ENCODE measurements at regions not wholly inside any gene's neighbourhood (a gene's known extent, or its start where the extent isn't known, plus 50 kb on each side); places are given as distances from the start of the nearest gene placed in this dataset.

GRCh38 chr16:65309354-65309753, 187.5 kb upstream of the CDH11 start:
- H3K4me3 ChIP-seq = no peak overlapping the region
- no peak for DNase-seq (ENCODE audit: low spot score in 2 of 2)
- TF ChIP-seq CTCF (IDR thresholded peaks at IDR 0.05) (no peak), EP300 (IDR thresholded peaks at IDR 0.05) (no peak), POLR2AphosphoS5 (IDR thresholded peaks at IDR 0.05) (no peak)
- no peaks in the 10 kb centered on the region for H3K36me3 ChIP-seq
- 43% methylated on average over 4 of the region's 4 CpGs for WGBS
- H3K4me1 ChIP-seq = no peaks in the 10 kb centered on the region
- no peaks in the 10 kb centered on the region for H3K27me3 ChIP-seq
- no peaks in the 10 kb centered on the region for H3K9me3 ChIP-seq
- no peak overlapping the region for H3K27ac ChIP-seq

GRCh38 chr16:65308506-65308905, 186.6 kb upstream of the CDH11 start:
- Histone ChIP-seq H3K9me3 (no peaks in the 10 kb centered on the region), H3K4me3 (no peak overlapping the region), H3K27me3 (no peaks in the 10 kb centered on the region), H3K27ac (no peak overlapping the region), H3K36me3 (no peaks in the 10 kb centered on the region), H3K4me1 (no peaks in the 10 kb centered on the region)
- DNase-seq (ENCODE audit: low spot score in 2 of 2) = no peak
- TF ChIP-seq CTCF (IDR thresholded peaks at IDR 0.05) (no peak), POLR2AphosphoS5 (IDR thresholded peaks at IDR 0.05) (no peak), EP300 (IDR thresholded peaks at IDR 0.05) (no peak)
- 90% methylated on average over 2 of the region's 2 CpGs for WGBS

GRCh38 chr16:65307286-65307685, 185.4 kb upstream of the CDH11 start:
- DNase-seq (ENCODE audit: low spot score in 2 of 2) = no peak
- TF ChIP-seq POLR2AphosphoS5 (IDR thresholded peaks at IDR 0.05) = no peak
- Histone ChIP-seq H3K9me3 (no peaks in the 10 kb centered on the region), H3K27me3 (no peaks in the 10 kb centered on the region), H3K4me1 (no peaks in the 10 kb centered on the region), H3K4me3 (no peak overlapping the region), H3K36me3 (no peaks in the 10 kb centered on the region), H3K27ac (no peak overlapping the region)
- 71% methylated on average over 5 of the region's 5 CpGs for WGBS

GRCh38 chr16:65306722-65307121, 184.9 kb upstream of the CDH11 start:
- no peak overlapping the region for H3K4me3 ChIP-seq
- no peak for TF ChIP-seq EP300 (IDR thresholded peaks at IDR 0.05)
- no peak for TF ChIP-seq CTCF (IDR thresholded peaks at IDR 0.05)
- TF ChIP-seq POLR2A (IDR thresholded peaks at IDR 0.05) = no peak
- TF ChIP-seq POLR2AphosphoS5 (IDR thresholded peaks at IDR 0.05) = no peak
- no peaks in the 10 kb centered on the region for H3K36me3 ChIP-seq
- H3K27ac ChIP-seq = no peak overlapping the region
- 50% methylated on average over 2 of the region's 2 CpGs for WGBS
- H3K9me3 ChIP-seq = no peaks in the 10 kb centered on the region
- no peaks in the 10 kb centered on the region for H3K27me3 ChIP-seq
- no peak for DNase-seq (ENCODE audit: low spot score in 2 of 2)
- H3K4me1 ChIP-seq = no peaks in the 10 kb centered on the region

- Histone ChIP-seq H3K36me3 (no peaks in the 10 kb centered on the region), H3K4me3 (no peak overlapping the region), H3K27ac (no peak overlapping the region), H3K4me1 (no peaks in the 10 kb centered on the region), H3K27me3 (no peaks in the 10 kb centered on the region), H3K9me3 (no peaks in the 10 kb centered on the region)
- 55% methylated on average over 1 of the region's 1 CpG for WGBS
- DNase-seq (ENCODE audit: low spot score in 2 of 2) = no peak
- TF ChIP-seq CTCF (IDR thresholded peaks at IDR 0.05) (no peak), POLR2AphosphoS5 (IDR thresholded peaks at IDR 0.05) (no peak), POLR2A (IDR thresholded peaks at IDR 0.05) (no peak), EP300 (IDR thresholded peaks at IDR 0.05) (no peak)
Measured at GRCh38 chr16:65306300-65306699, 184.4 kb upstream of the CDH11 start.

- H3K27me3 ChIP-seq = no peaks in the 10 kb centered on the region
- no peaks in the 10 kb centered on the region for H3K9me3 ChIP-seq
- no peak for DNase-seq (ENCODE audit: low spot score in 2 of 2)
- TF ChIP-seq POLR2A (IDR thresholded peaks at IDR 0.05) = no peak
- no peak for TF ChIP-seq EP300 (IDR thresholded peaks at IDR 0.05)
- no peak for TF ChIP-seq CTCF (IDR thresholded peaks at IDR 0.05)
- TF ChIP-seq POLR2AphosphoS5 (IDR thresholded peaks at IDR 0.05) = no peak
- WGBS = 59% methylated on average over 5 of the region's 5 CpGs
- no peak overlapping the region for H3K27ac ChIP-seq
- H3K4me3 ChIP-seq = no peak overlapping the region
- H3K4me1 ChIP-seq = no peaks in the 10 kb centered on the region
- no peaks in the 10 kb centered on the region for H3K36me3 ChIP-seq
Measured at GRCh38 chr16:65305266-65305959, 183.6 kb upstream of the CDH11 start.

Data from suprapubic skin (tissue), 4 donors.